Lung microvascular endothelial cell (primary cell): ENCODE measurements at regions not wholly inside any gene's neighbourhood (a gene's known extent, or its start where the extent isn't known, plus 50 kb on each side); places are given as distances from the start of the nearest gene placed in this dataset.

Source experiments
- DNase-seq, 2 donors: peaks; one replicate each; pipeline versions ENCODE4 v3.0.0 to v3.0.0-alpha.2; 2010; ENCODE audit warnings: low read depth in 2 of 2

DNA sequence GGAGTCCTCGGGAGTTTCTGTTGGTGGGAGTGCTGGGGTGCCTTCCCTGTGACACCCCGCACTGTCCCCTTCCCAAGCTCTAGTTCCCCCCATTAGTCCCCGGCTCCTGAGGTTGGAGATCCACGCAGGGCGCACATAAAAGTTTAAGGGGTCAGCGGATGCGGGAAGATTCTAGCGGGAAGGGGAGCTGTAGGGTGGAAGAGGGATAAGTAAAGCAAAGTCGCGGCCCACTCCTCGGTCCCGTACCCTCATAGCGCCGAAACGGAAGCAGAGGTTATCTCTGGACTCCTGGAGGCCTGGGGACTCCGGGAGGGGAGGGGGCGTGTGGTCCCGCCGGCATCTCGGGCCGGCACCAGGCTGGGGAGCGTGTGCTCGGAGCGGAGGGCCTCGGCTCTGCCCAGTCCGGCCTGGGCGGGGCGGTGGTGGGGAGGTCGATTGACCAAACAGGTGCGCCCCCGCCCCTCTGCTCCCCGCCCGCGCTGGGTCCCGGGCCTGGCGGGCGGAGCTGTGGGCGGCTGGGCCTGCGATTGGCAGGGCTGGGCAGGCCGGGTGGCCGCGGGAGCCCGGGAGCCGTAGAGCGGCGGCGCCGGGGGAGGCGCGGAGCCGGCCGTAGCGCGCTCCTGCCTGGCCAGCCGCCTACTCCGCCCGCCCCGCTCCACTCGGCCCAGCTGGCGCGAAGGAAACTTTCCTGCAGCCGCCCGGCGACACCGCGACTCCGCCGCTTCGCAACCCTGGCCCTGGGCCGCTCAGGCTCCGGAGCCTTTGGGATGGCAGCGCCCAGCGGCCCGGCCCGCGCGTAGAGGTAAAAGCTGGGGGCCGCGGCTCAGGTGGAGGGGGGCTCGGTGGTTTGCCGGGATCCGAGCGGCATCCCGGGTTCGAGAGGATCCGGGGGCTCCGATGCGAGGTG is 52.2 kb upstream of the DAB2IP start:
- DNase-seq, result peak in 1 of 2 donors; percentile 41

DNA sequence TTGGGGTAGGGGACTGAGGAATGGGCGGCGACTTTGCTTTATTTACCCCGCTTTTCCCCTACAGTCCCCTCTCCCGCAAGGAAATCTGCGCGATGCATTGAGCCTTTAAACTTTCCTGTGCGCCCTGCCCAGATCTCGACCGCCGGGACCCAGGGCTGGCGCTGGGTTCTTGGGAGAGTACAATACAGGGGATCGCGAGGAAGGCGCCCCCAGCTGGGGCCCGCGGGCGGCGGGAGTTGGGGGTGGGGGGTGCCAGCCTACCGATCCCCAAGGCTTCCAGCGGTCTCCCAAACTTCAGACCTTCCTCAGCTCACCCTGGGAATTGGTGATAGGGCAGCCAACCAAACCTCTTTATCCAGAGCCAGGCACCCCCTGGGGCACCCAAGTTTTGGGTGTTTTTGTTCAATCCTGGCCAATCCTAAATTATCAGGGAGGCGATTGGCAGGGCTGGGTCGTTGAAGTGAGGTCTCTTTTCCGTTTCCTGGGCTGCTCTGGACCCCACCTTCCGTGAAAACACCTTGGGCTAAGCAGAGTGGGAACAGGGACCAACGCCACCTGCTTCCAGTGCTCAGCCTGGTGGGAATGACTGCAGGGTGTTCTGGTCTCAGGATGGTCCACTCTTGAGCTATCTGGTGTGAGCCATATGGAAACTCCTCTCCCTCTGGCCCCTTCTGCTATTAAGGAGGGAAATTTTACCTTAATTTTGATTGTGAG is 51.4 kb upstream of the DAB2IP start:
- DNase-seq, result no peak

DNA sequence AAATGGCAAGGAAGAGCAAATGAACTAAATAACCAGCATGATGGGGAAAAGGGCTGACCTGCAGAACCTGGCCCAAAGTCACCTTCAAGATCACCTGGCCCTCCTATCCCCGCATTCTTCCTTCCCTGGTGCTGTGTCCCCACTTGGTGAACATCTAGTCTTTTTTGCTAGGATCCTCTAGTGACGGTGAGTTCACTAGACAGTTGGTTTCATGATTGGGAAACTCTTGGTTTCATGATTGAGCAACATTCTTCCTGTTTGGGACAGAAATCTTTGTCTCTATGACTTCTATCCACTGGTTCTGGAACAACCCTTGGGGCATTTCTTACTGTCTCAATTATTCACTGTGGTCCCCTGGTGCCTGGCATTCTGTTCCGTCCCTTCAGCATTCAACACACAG is 50.2 kb upstream of the DAB2IP start:
- DNase-seq, result no peak
